A673 (cell line): ENCODE measurements at regions not wholly inside any gene's neighbourhood (a gene's known extent, or its start where the extent isn't known, plus 50 kb on each side); places are given as distances from the start of the nearest gene placed in this dataset.

Source experiments
- CTCF ChIP-seq: fragments of 300-800, 200-600 bp; sonication (generic); conservative IDR thresholded peaks from 2 replicates; pipeline ENCODE4 v1.5.1; 2017; ENCODE audit warnings: low read depth, mild to moderate bottlenecking, antibody characterized with exemption, low read length, moderate library complexity, mixed read lengths
- EZH2 ChIP-seq: fragments of 200-600 bp; sonication (generic); IDR thresholded peaks from 2 replicates; pipeline ENCODE4 v1.6.1; 2017; ENCODE audit warnings: borderline replicate concordance, low read depth, mild to moderate bottlenecking, mixed read lengths, antibody characterized with exemption, low read length; ENCODE audit not compliant: poor library complexity, severe bottlenecking

- TF ChIP-seq EZH2 (no peak), CTCF (no peak)
Measured at GRCh38 chr5:100452126-100452525, 83.0 kb upstream of the FAM174A start.
